ENCODE measurements at regions not wholly inside any gene's neighbourhood (a gene's known extent, or its start where the extent isn't known, plus 50 kb on each side); places are given as distances from the start of the nearest gene placed in this dataset.

DNA sequence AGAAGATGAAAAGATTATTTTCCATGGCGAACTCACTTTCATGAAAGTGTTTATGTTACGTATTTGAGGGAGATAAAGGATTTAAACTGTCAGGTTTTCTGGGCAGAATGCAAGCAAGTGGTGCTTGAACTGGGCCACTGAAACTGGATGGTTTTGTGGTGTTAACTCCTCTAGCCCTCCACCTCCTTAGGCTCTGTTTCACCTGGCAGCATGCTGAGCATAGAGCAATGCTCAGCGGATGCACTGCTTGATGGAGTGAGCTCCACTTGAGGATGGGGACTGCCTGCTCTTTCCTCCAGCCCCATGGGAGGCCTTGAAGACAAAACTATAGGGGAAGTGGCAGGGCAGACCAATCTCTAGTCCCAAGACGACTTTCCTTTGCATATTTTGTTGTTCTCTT lies 345.8 kb downstream of the TDRD15 start:
- no peak for TF ChIP-seq POLR2A (IDR thresholded peaks at IDR 0.05)
- TF ChIP-seq, protein P1, sequence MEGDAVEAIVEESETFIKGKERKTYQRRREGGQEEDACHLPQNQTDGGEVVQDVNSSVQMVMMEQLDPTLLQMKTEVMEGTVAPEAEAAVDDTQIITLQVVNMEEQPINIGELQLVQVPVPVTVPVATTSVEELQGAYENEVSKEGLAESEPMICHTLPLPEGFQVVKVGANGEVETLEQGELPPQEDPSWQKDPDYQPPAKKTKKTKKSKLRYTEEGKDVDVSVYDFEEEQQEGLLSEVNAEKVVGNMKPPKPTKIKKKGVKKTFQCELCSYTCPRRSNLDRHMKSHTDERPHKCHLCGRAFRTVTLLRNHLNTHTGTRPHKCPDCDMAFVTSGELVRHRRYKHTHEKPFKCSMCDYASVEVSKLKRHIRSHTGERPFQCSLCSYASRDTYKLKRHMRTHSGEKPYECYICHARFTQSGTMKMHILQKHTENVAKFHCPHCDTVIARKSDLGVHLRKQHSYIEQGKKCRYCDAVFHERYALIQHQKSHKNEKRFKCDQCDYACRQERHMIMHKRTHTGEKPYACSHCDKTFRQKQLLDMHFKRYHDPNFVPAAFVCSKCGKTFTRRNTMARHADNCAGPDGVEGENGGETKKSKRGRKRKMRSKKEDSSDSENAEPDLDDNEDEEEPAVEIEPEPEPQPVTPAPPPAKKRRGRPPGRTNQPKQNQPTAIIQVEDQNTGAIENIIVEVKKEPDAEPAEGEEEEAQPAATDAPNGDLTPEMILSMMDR (IDR thresholded peaks at IDR 0.05 in 4 of 5, conservative IDR thresholded peaks at IDR 0.05 in 1 of 5) = no peak

Measured in gastrocnemius medialis (tissue), 4 donors.